ENCODE measurements at regions not wholly inside any gene's neighbourhood (a gene's known extent, or its start where the extent isn't known, plus 50 kb on each side); places are given as distances from the start of the nearest gene placed in this dataset.

DNA sequence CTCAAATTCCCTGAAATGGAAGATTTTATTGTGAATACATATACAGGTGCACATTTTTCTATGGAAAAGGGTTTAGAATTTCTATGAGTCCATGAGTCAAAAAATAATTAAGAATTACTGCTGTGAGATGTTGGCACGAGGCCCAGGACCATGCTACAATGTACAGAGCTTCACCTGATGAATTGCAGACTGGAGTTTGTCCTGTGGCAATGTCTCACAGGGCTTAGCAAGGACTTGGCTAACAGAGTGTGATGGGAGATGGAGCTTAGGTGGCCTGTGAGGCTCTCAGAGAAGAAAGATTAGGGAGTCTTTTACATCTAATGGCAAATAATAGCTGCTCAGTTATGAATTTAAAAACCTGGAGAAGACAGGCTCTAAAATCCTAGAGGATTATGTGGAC is 219.5 kb upstream of the CBLB start:
- Mint-ChIP-seq H3K4me3 (ENCODE audit: unreplicated experiment) (no peak overlapping the region), H3K36me3 (ENCODE audit: low read depth) (no peaks in the 10 kb centered on the region), H3K27me3 (ENCODE audit: low read depth) (no peaks in the 10 kb centered on the region), H3K9me3 (ENCODE audit: low read depth) (no peaks in the 10 kb centered on the region), H3K27ac (ENCODE audit: unreplicated experiment) (no peak overlapping the region), H3K4me1 (ENCODE audit: low read depth) (peaks cover 4% of the 10 kb centered on the region)
- TF ChIP-seq, protein P1, sequence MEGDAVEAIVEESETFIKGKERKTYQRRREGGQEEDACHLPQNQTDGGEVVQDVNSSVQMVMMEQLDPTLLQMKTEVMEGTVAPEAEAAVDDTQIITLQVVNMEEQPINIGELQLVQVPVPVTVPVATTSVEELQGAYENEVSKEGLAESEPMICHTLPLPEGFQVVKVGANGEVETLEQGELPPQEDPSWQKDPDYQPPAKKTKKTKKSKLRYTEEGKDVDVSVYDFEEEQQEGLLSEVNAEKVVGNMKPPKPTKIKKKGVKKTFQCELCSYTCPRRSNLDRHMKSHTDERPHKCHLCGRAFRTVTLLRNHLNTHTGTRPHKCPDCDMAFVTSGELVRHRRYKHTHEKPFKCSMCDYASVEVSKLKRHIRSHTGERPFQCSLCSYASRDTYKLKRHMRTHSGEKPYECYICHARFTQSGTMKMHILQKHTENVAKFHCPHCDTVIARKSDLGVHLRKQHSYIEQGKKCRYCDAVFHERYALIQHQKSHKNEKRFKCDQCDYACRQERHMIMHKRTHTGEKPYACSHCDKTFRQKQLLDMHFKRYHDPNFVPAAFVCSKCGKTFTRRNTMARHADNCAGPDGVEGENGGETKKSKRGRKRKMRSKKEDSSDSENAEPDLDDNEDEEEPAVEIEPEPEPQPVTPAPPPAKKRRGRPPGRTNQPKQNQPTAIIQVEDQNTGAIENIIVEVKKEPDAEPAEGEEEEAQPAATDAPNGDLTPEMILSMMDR (IDR thresholded peaks at IDR 0.05), result no peak
- no peak for DNase-seq (ENCODE audit: low spot score)

DNA sequence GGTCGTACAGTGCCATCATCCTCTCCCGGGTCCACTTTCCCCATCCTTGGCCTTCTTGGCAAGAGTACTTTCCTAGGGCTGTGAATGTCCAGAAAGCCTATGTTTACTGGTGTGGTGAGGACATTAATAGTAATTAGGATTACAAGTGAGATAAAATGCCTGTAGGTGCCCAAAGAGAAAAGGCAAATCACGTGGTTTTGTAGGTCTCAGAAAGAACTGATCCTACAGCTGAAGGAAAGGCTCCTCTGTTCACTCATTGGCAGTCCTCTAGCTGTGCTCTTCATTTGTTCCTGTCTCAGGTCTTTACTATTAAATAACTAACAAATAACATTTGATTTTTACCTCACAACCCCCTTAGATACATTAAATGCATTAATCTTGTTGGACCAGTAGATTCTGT is 220.1 kb upstream of the CBLB start:
- no peaks in the 10 kb centered on the region for H3K9me3 Mint-ChIP-seq (ENCODE audit: low read depth)
- no peak for DNase-seq (ENCODE audit: low spot score)
- H3K27me3 Mint-ChIP-seq (ENCODE audit: low read depth), result no peaks in the 10 kb centered on the region
- TF ChIP-seq, protein P1 (IDR thresholded peaks at IDR 0.05), result no peak
- H3K36me3 Mint-ChIP-seq (ENCODE audit: low read depth), result no peaks in the 10 kb centered on the region
- no peak overlapping the region for H3K27ac Mint-ChIP-seq (ENCODE audit: unreplicated experiment)
- H3K4me1 Mint-ChIP-seq (ENCODE audit: low read depth), result peaks cover 4% of the 10 kb centered on the region
- no peak overlapping the region for H3K4me3 Mint-ChIP-seq (ENCODE audit: unreplicated experiment)

DNA sequence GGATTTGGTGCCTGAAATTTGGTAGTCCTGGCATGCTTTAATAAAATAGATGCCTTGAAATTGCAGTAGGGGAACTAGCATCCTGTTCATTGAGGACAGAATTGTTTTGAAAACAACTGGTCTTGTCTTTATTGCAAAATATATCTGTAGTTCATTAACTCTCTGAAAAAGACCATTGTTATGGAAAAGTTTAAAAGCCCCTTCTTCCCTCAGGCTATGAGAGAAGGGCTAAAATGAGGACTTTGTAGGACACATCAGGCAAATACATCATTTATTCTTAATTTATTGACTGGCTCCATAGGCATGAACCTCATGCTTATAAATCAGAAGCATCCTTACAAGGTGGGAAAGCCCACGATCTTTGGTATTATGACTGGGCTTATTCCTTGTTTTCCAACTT is 221.0 kb upstream of the CBLB start:
- no peaks in the 10 kb centered on the region for H3K9me3 Mint-ChIP-seq (ENCODE audit: low read depth)
- no peaks in the 10 kb centered on the region for H3K36me3 Mint-ChIP-seq (ENCODE audit: low read depth)
- TF ChIP-seq, protein P1 (IDR thresholded peaks at IDR 0.05), result no peak
- DNase-seq (ENCODE audit: low spot score), result no peak
- H3K27ac Mint-ChIP-seq (ENCODE audit: unreplicated experiment), result no peak overlapping the region
- H3K4me3 Mint-ChIP-seq (ENCODE audit: unreplicated experiment), result no peak overlapping the region
- no peaks in the 10 kb centered on the region for H3K27me3 Mint-ChIP-seq (ENCODE audit: low read depth)
- H3K4me1 Mint-ChIP-seq (ENCODE audit: low read depth), result peaks cover 4% of the 10 kb centered on the region

DNA sequence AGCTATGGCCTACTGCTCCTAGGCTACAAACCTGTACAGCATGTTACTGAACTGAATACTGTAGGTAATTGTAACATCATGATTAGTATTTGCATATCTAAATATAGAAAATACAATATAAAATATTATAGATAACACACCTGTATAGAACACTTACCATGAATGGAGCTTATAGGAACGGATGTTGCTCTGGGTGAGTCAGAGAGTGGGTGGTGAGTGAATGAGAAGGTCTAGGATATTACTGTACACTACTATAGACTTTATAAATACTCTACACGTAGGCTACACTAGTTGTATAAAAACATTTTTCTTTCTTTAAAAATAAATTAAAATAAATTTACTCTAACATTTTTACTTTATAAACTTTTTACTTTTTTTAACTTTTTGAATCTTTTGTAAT is 224.0 kb upstream of the CBLB start:
- DNase-seq (ENCODE audit: low spot score), result no peak
- TF ChIP-seq, protein P1 (IDR thresholded peaks at IDR 0.05), result no peak
- H3K36me3 Mint-ChIP-seq (ENCODE audit: low read depth), result no peaks in the 10 kb centered on the region
- no peaks in the 10 kb centered on the region for H3K27me3 Mint-ChIP-seq (ENCODE audit: low read depth)
- no peak overlapping the region for H3K4me3 Mint-ChIP-seq (ENCODE audit: unreplicated experiment)
- H3K27ac Mint-ChIP-seq (ENCODE audit: unreplicated experiment), result no peak overlapping the region
- peaks cover 5% of the 10 kb centered on the region for H3K4me1 Mint-ChIP-seq (ENCODE audit: low read depth)
- no peaks in the 10 kb centered on the region for H3K9me3 Mint-ChIP-seq (ENCODE audit: low read depth)

DNA sequence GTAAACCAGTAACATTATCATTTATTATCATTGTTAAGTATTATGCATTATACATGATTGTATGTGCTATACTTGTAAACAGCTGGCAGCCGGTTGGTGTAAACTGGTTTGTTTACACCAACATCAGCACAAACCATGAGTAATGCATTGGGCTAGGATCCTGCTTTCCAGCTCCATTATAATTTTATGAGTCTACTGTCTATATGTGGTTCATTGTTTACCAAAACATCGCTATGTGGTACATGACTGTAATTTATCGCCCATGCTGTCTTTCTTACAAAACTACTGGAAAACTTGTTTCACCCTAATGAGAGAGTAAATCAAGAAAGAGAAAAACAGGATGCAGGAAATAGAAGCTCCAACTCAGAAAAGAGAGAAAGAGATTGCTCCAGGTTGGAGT is 224.8 kb upstream of the CBLB start:
- TF ChIP-seq, protein P1 (IDR thresholded peaks at IDR 0.05), result no peak
- H3K27me3 Mint-ChIP-seq (ENCODE audit: low read depth), result no peaks in the 10 kb centered on the region
- no peak for DNase-seq (ENCODE audit: low spot score)
- H3K36me3 Mint-ChIP-seq (ENCODE audit: low read depth), result no peaks in the 10 kb centered on the region
- H3K4me1 Mint-ChIP-seq (ENCODE audit: low read depth), result peaks cover 10% of the 10 kb centered on the region
- H3K4me3 Mint-ChIP-seq (ENCODE audit: unreplicated experiment), result no peak overlapping the region
- no peaks in the 10 kb centered on the region for H3K9me3 Mint-ChIP-seq (ENCODE audit: low read depth)
- no peak overlapping the region for H3K27ac Mint-ChIP-seq (ENCODE audit: unreplicated experiment)

Measured in chondrocyte (in vitro differentiated cells).